H1 (cell line): ENCODE measurements at regions not wholly inside any gene's neighbourhood (a gene's known extent, or its start where the extent isn't known, plus 50 kb on each side); places are given as distances from the start of the nearest gene placed in this dataset.

ENCODE experiments used
- CTCF ChIA-PET: fragments of 300-600 bp; sonication (Branson Sonifier 250); formaldehyde crosslinking; loops from one replicate; lab custom pipeline; 2021; ENCODE audit not compliant: partially characterized antibody; lab: Charles Lee
- POLR2A ChIA-PET: fragments of 300-600 bp; sonication (Branson Sonifier 250); formaldehyde crosslinking; loops from one replicate; lab custom pipeline; 2021; ENCODE audit warnings: inconsistent platforms; ENCODE audit not compliant: partially characterized antibody; lab: Charles Lee
- DNase-seq, 2 experiments: peaks; one replicate each; pipeline versions ENCODE4 v3.0.0 to v3.0.0-alpha.2; 2010 to 2022; ENCODE audit warnings: low spot score in 2 of 2, low read depth in 1 of 2, mixed read lengths in 1 of 2
- FAIRE-seq: peaks from 2 replicates; lab custom pipeline; 2011; peaks lifted over from hg19 to GRCh38; lab: Jason Lieb, UNC
- H2AFZ ChIP-seq: 2 replicates; pipeline ENCODE4 v1.8.1; 2012; ENCODE audit warnings: low read length, inconsistent platforms
- H2AK5ac ChIP-seq: 2 replicates; pipeline ENCODE4 v1.6.1; 2013; ENCODE audit warnings: low read depth, low read length
- H2BK120ac ChIP-seq: replicated peaks from 2 replicates; pipeline ENCODE3; 2013; ENCODE audit warnings: low read depth, low read length, inconsistent platforms
- H2BK12ac ChIP-seq: 2 replicates; pipeline ENCODE4 v1.6.1; 2013; ENCODE audit warnings: low read depth, low read length
- H2BK15ac ChIP-seq: 2 replicates; pipeline ENCODE4 v1.6.1; 2013; ENCODE audit warnings: low read length
- H2BK20ac ChIP-seq: 2 replicates; pipeline ENCODE4 v1.6.1; 2013; ENCODE audit warnings: low read length
- H2BK5ac ChIP-seq: 2 replicates; pipeline ENCODE4 v1.6.1; 2013; ENCODE audit warnings: low read depth, low read length
- H3K14ac ChIP-seq: 2 replicates; pipeline ENCODE4 v1.6.1; 2013; ENCODE audit warnings: inconsistent platforms; ENCODE audit not compliant: insufficient read length
- H3K18ac ChIP-seq: 2 replicates; pipeline ENCODE4 v1.6.1; 2013; ENCODE audit warnings: low read length; ENCODE audit errors: extremely low read depth
- H3K23ac ChIP-seq: 2 replicates; pipeline ENCODE4 v1.6.1; 2013; ENCODE audit warnings: inconsistent platforms; ENCODE audit not compliant: insufficient read length
- H3K23me2 ChIP-seq: 2 replicates; pipeline ENCODE4 v1.6.1; 2013; ENCODE audit warnings: low read depth, low read length
- H3K27ac ChIP-seq: 2 replicates; pipeline ENCODE4 v1.6.1; 2011; ENCODE audit warnings: low read depth, low read length, inconsistent platforms
- H3K27me3 ChIP-seq, 4 experiments: replicated peaks in 1 of 4; 1 replicate in 1 of 4; 2 replicates in 3 of 4; pipeline versions ENCODE4 v1.6.1 to v1.8.1; 2011 to 2013; ENCODE audit warnings: low read length in 3 of 4, mild to moderate bottlenecking in 3 of 4, inconsistent platforms in 2 of 4, mixed read lengths in 2 of 4, moderate library complexity in 1 of 4; ENCODE audit not compliant: control insufficient read depth in 3 of 4, insufficient read depth in 3 of 4; ENCODE audit errors: extremely low read depth in 1 of 4
- H3K36me3 ChIP-seq, 4 experiments: 2 replicates each; pipeline versions ENCODE4 v1.6.1 to v1.8.1; 2011 to 2013; ENCODE audit warnings: mild to moderate bottlenecking in 4 of 4, low read length in 3 of 4, moderate library complexity in 2 of 4, control low read depth in 1 of 4, inconsistent platforms in 1 of 4; ENCODE audit not compliant: insufficient read depth in 4 of 4, control insufficient read depth in 2 of 4
- H3K4ac ChIP-seq: replicated peaks from 2 replicates; pipeline ENCODE3; 2013; ENCODE audit warnings: low read length, low read depth, mixed read lengths, inconsistent platforms; ENCODE audit not compliant: insufficient read length
- H3K4me1 ChIP-seq, 4 experiments: replicated peaks in 1 of 4; 1 replicate in 1 of 4; 2 replicates in 3 of 4; pipeline versions ENCODE4 v1.6.1 to v1.8.1; 2011 to 2013; ENCODE audit warnings: low read length in 3 of 4, inconsistent platforms in 2 of 4, mixed read lengths in 1 of 4; ENCODE audit not compliant: insufficient read depth in 4 of 4, control insufficient read depth in 3 of 4
- H3K4me2 ChIP-seq, 2 experiments: 2 replicates each; pipeline versions ENCODE4 v1.6.1 to v1.8.1; 2011 to 2013; ENCODE audit warnings: low read depth in 2 of 2, low read length in 2 of 2, control low read depth in 1 of 2, inconsistent platforms in 1 of 2, mild to moderate bottlenecking in 1 of 2; ENCODE audit not compliant: insufficient read depth in 1 of 2
- H3K4me3 ChIP-seq, 4 experiments: fragments of 200-600, 300-600 bp in 1 of 4; sonication (generic), shearing (Covaris generic), sonication (Bioruptor Twin) in 1 of 4; 2 replicates each; pipeline versions ENCODE4 v1.5.1 to v1.8.1; 2011 to 2016; ENCODE audit warnings: low read length in 4 of 4, low read depth in 3 of 4, control low read depth in 2 of 4, inconsistent platforms in 2 of 4, mild to moderate bottlenecking in 2 of 4, mixed read lengths in 1 of 4, moderate library complexity in 1 of 4; ENCODE audit not compliant: insufficient read depth in 2 of 4; ENCODE audit errors: extremely low read depth in 1 of 4
- H3K56ac ChIP-seq: replicated peaks from 2 replicates; pipeline ENCODE3; 2013; ENCODE audit warnings: low read depth, mild to moderate bottlenecking, mixed read lengths, low read length, inconsistent platforms; ENCODE audit not compliant: insufficient read length
- H3K79me1 ChIP-seq: 2 replicates; pipeline ENCODE4 v1.6.1; 2013; ENCODE audit warnings: low read depth, low read length, control low read depth
- H3K79me2 ChIP-seq, 2 experiments: 2 replicates each; pipeline versions ENCODE4 v1.6.1 to v1.8.1; 2012 to 2013; ENCODE audit warnings: low read length in 2 of 2, mild to moderate bottlenecking in 2 of 2, inconsistent platforms in 1 of 2; ENCODE audit not compliant: insufficient read depth in 2 of 2, control insufficient read depth in 1 of 2
- H3K9ac ChIP-seq, 4 experiments: replicated peaks in 1 of 4; 1 replicate in 1 of 4; 2 replicates in 3 of 4; pipeline versions ENCODE4 v1.6.1 to v1.8.1; 2011 to 2013; ENCODE audit warnings: low read depth in 3 of 4, low read length in 3 of 4, control low read depth in 2 of 4, mild to moderate bottlenecking in 2 of 4, moderate library complexity in 2 of 4, inconsistent platforms in 1 of 4; ENCODE audit errors: extremely low read depth in 1 of 4
- H3K9me3 ChIP-seq, 2 experiments: 2 replicates each; pipeline versions ENCODE4 v1.6.1 to v1.8.1; 2012 to 2013; ENCODE audit warnings: mild to moderate bottlenecking in 2 of 2, moderate library complexity in 2 of 2, control low read depth in 1 of 2, inconsistent platforms in 1 of 2, low read depth in 1 of 2, low read length in 1 of 2, mixed read lengths in 1 of 2; ENCODE audit not compliant: insufficient read depth in 2 of 2
- H4K20me1 ChIP-seq, 2 experiments: replicated peaks in 1 of 2; 2 replicates each; pipeline versions ENCODE3 to v1.8.1; 2011 to 2013; ENCODE audit warnings: inconsistent platforms in 2 of 2, low read length in 2 of 2, mild to moderate bottlenecking in 1 of 2; ENCODE audit not compliant: insufficient read depth in 2 of 2, control insufficient read depth in 1 of 2
- H4K5ac ChIP-seq: 2 replicates; pipeline ENCODE4 v1.6.1; 2013; ENCODE audit warnings: low read length, low read depth, mixed read lengths, inconsistent platforms; ENCODE audit not compliant: insufficient read length
- H4K8ac ChIP-seq: 2 replicates; pipeline ENCODE4 v1.8.0; 2013; ENCODE audit warnings: mild to moderate bottlenecking, moderate library complexity, low read length, inconsistent platforms; ENCODE audit not compliant: insufficient read depth; ENCODE audit errors: extremely low read depth
- H4K91ac ChIP-seq: replicated peaks from 2 replicates; pipeline ENCODE3; 2013; ENCODE audit warnings: low read length, mixed read lengths, inconsistent platforms; ENCODE audit not compliant: insufficient read length
- NANOG ChIP-seq: IDR thresholded peaks from 2 replicates; pipeline ENCODE4 v1.6.1; 2011; ENCODE audit warnings: low read length, low read depth, mild to moderate bottlenecking, inconsistent platforms; ENCODE audit not compliant: insufficient read depth, poor library complexity, severe bottlenecking
- WGBS, 2 experiments: shearing (Covaris generic) in 1 of 2; methylation state at CpG; one replicate each; pipeline versions ENCODE4 v1.1.6 to v1.1.7; 2013 to 2015; ENCODE audit warnings: low lambda C conversion rate in 2 of 2, mixed read lengths in 2 of 2, inconsistent platforms in 1 of 2, low coverage in 1 of 2, missing lambda C conversion rate in 1 of 2; ENCODE audit not compliant: insufficient replicate concordance in 2 of 2, insufficient coverage in 1 of 2, insufficient read length in 1 of 2; ENCODE audit errors: extremely low coverage in 1 of 2, missing lambda C conversion rate in 1 of 2; 5-methylcytosine and 5-hydroxymethylcytosine counted together

- Histone ChIP-seq H3K4me1 (peaks cover 0 to 4% (median 1%) of the 10 kb centered on the region in 4 experiments; a peak in 2 of 7 replicates), H4K20me1 (no peaks in the 10 kb centered on the region), H3K18ac (no peak overlapping the region), H2AFZ (peak overlapping the region; percentile 35; the same call in 1 of the 2 replicates), H4K5ac (no peak overlapping the region), H2AK5ac (no peak overlapping the region), H3K23me2 (no peaks in the 10 kb centered on the region; the same call in 1 of the 2 replicates), H2BK5ac (no peak overlapping the region), H4K8ac (no peak overlapping the region), H2BK15ac (no peak overlapping the region), H3K27ac (no peak overlapping the region), H3K4me2 (no peak overlapping the region), H3K4me3 (no peak overlapping the region), H3K23ac (no peak overlapping the region), H3K79me2 (no peaks in the 10 kb centered on the region), H3K9me3 (no peaks in the 10 kb centered on the region), H3K36me3 (no peaks in the 10 kb centered on the region), H3K9ac (no peak overlapping the region), H2BK20ac (no peak overlapping the region), H3K27me3 (no peaks in the 10 kb centered on the region), H3K79me1 (no peaks in the 10 kb centered on the region), H2BK12ac (no peak overlapping the region), H3K56ac (no peak overlapping the region), H4K91ac (no peak overlapping the region), H3K4ac (no peak overlapping the region), H3K14ac (no peak overlapping the region), H2BK120ac (no peak overlapping the region)
- POLR2A ChIA-PET = interaction anchor here (0.7 kb wide), 1 partner anchor 17 kb away, joined by 3 read pairs; no protein-coding TSS in a partner anchor
- FAIRE-seq = no peak
- peak in 1 of 2 experiments; percentile 27 for DNase-seq
- 66% methylated on average over 2 of the region's 2 CpGs; no CpG with 5 or more reads in 1 of the 2 experiments for WGBS, 2 experiments
- CTCF ChIA-PET = interaction anchor here (0.6 to 1.2 kb wide), 5 partner anchors 21 to 1920 kb away, joined by 3 to 4 read pairs (median 3); no protein-coding TSS in a partner anchor
- peak; percentile 77 for TF ChIP-seq NANOG
These were observed 53.8 kb downstream of the ACTL7B start for GRCh38 chr9:108801949-108802348.
